Activated T-helper 2 cell treated with anti-CD3 and anti-CD28 coated beads, Interferon-gamma antibody, Interleukin-2, Interleukin-4, amounts not matched to agents 10 μg/mL and 5 μg/mL and 100 μg/mL, durations not matched to agents 14 hours and 24 hours and 36 hours (primary cell): ENCODE measurements at regions not wholly inside any gene's neighbourhood (a gene's known extent, or its start where the extent isn't known, plus 50 kb on each side); places are given as distances from the start of the nearest gene placed in this dataset.
"Not testable (repeated sequence)": the region's sequence is repeated elsewhere in the genome, so short reads cannot be mapped to it uniquely, and the experiment has no call there.

ENCODE experiments used
- DNase-seq: peaks from one replicate; pipeline ENCODE4 v3.0.0; 2021; ENCODE audit warnings: low spot score
- H3K27ac Mint-ChIP-seq: one replicate; pipeline ENCODE4 v1.8.0; 2021; ENCODE audit warnings: mixed read lengths
- H3K27me3 Mint-ChIP-seq: one replicate; pipeline ENCODE4 v1.8.0; 2021; ENCODE audit warnings: low read depth, mixed read lengths
- H3K36me3 Mint-ChIP-seq: one replicate; pipeline ENCODE4 v1.8.0; 2021; ENCODE audit warnings: low read depth, mixed read lengths
- H3K4me1 Mint-ChIP-seq: one replicate; pipeline ENCODE4 v1.8.0; 2021; ENCODE audit warnings: low read depth, mixed read lengths
- H3K4me3 Mint-ChIP-seq: one replicate; pipeline ENCODE4 v1.8.0; 2021; ENCODE audit warnings: low read depth, mild to moderate bottlenecking, moderate library complexity, mixed read lengths
- H3K9me3 Mint-ChIP-seq: one replicate; pipeline ENCODE4 v1.8.0; 2021; ENCODE audit warnings: mixed read lengths
- intact Hi-C: fragments of 100-400 bp; cut with micrococcal nuclease; formaldehyde crosslinking; loops from one replicate; pipeline ENCODE4 v1.15.1; 2023

- Mint-ChIP-seq H3K4me3 (peak overlapping the region; percentile 59), H3K27me3 (no peaks in the 10 kb centered on the region), H3K4me1 (peaks cover 51% of the 10 kb centered on the region), H3K27ac (peak overlapping the region; percentile 96), H3K9me3 (no peaks in the 10 kb centered on the region), H3K36me3 (no peaks in the 10 kb centered on the region)
- DNase-seq = no peak
- intact Hi-C loops = loop anchor here (1.0 to 10.0 kb wide), 3 partner anchors 20 to 198 kb away; partner anchors contain the start of genes ETS2 and PSMG1
Observed at GRCh38 chr21:39004634-39005501, 178.4 kb downstream of the PSMG1 start.

DNA sequence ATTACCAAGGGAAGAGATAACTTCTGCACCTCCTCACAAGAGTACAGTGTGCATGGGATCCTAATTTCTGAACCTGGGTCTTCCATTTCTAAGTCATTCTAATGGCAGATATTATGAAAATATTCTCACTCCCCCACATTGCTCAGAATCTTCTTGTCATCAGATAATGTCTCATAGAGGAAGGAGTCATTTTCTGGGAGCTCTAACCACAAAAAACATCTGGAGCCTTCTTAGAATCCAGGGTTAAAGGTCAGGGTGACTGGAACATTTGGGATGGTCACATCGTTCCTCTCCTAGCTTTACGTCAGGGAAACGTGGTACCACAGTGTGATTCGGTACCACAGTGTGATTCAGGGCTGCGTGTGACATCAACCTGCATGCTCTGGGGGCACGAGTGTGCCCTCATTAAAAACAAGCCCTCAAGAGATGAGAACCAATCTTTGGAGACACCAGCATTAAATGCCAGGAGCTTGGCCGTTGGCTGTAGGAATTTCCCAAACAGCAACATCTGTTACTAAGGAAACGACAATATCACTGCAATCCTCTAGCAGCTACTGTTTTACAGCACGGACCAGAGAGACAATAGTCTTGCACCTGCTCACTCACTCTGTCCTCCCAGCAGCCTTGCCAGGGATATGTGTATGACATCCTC, 179.1 kb downstream of the PSMG1 start:
- peaks cover 58% of the 10 kb centered on the region for H3K4me1 Mint-ChIP-seq
- DNase-seq = no peak
- no peaks in the 10 kb centered on the region for H3K36me3 Mint-ChIP-seq
- intact Hi-C loops = loop anchor here (1.0 to 10.0 kb wide), 3 partner anchors 19 to 197 kb away; partner anchors contain the start of genes ETS2 and PSMG1
- no peak overlapping the region for H3K4me3 Mint-ChIP-seq
- no peaks in the 10 kb centered on the region for H3K27me3 Mint-ChIP-seq
- H3K27ac Mint-ChIP-seq = peak overlapping the region; percentile 96
- no peaks in the 10 kb centered on the region for H3K9me3 Mint-ChIP-seq

DNA sequence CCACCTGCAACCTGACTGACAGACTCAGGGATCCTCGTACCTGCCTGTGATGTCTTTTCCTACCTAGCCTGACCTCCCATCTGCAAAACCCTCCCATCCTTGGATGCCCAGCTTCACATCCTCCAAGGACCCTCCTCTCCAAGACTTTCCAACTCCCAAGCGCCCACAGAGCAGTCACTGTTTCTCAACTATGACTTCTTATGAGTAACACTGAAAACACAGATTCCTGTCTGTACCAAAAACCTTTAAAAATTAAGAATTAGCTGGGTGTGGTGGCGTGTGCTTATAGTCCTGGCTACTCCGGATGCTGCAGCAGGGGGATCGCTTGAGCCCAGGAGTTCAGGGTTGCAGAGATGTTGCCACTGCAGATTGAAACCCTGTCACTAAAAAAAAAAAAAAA, 181.9 kb downstream of the PSMG1 start:
- H3K27ac Mint-ChIP-seq = peak overlapping the region; percentile 46
- H3K4me3 Mint-ChIP-seq = no peak overlapping the region

GRCh38 chr21:39000496-39000895, 182.8 kb downstream of the PSMG1 start:
- intact Hi-C loops = loop anchor here (5.0 to 10.0 kb wide), 2 partner anchors 184 to 193 kb away; partner anchors contain the start of genes ETS2 and PSMG1
- H3K4me3 Mint-ChIP-seq = no peak overlapping the region
- no peaks in the 10 kb centered on the region for H3K9me3 Mint-ChIP-seq
- peaks cover 3% of the 10 kb centered on the region for H3K36me3 Mint-ChIP-seq
- peaks cover 70% of the 10 kb centered on the region for H3K4me1 Mint-ChIP-seq
- H3K27ac Mint-ChIP-seq = peak overlapping the region; percentile 73
- no peaks in the 10 kb centered on the region for H3K27me3 Mint-ChIP-seq
- no peak for DNase-seq

More for the DNA sequence above, 181.9 kb downstream of the PSMG1 start:
- Mint-ChIP-seq H3K27me3 (no peaks in the 10 kb centered on the region), H3K36me3 (peaks cover 3% of the 10 kb centered on the region), H3K4me1 (peaks cover 73% of the 10 kb centered on the region), H3K9me3 (no peaks in the 10 kb centered on the region)
- intact Hi-C loops = loop anchor here (5.0 to 10.0 kb wide), 2 partner anchors 183 to 194 kb away; partner anchors contain the start of genes ETS2 and PSMG1
- DNase-seq = no peak

- H3K27me3 Mint-ChIP-seq = no peaks in the 10 kb centered on the region
- DNase-seq = no peak
- H3K4me3 Mint-ChIP-seq = no peak overlapping the region
- H3K4me1 Mint-ChIP-seq = peaks cover 59% of the 10 kb centered on the region
- intact Hi-C loops = no loop called here
- no peaks in the 10 kb centered on the region for H3K9me3 Mint-ChIP-seq
- no peak overlapping the region for H3K27ac Mint-ChIP-seq
- H3K36me3 Mint-ChIP-seq = peaks cover 3% of the 10 kb centered on the region
Observed at GRCh38 chr21:38999161-38999560, 184.1 kb downstream of the PSMG1 start.

DNA sequence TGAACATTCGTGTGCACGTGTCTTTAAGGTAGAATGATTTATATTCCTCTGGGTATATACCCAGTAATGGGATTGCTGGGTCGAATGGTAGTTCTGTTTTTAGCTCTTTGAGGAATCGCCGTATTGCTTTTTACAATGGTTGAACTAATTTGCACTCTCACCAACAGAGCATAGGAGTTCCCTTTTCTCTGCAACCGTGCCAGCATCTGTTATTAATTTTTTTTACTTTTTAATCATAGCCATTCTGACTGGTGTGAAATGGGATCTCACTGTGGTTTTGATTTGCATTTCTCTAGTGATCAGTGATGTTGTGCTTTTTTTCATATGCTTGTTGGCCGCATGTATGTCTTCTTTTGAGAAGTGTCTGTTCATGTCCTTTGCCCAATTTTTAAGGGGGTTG, 185.0 kb downstream of the PSMG1 start:
- DNase-seq, H3K36me3 Mint-ChIP-seq, H3K27ac Mint-ChIP-seq, H3K27me3 Mint-ChIP-seq, H3K4me3 Mint-ChIP-seq, intact Hi-C loops, H3K9me3 Mint-ChIP-seq: not testable (repeated sequence)
- H3K4me1 Mint-ChIP-seq = peaks cover 53% of the 10 kb centered on the region

- H3K36me3 Mint-ChIP-seq, H3K9me3 Mint-ChIP-seq, H3K27ac Mint-ChIP-seq, H3K27me3 Mint-ChIP-seq, DNase-seq, H3K4me3 Mint-ChIP-seq, intact Hi-C loops: not testable (repeated sequence)
- peaks cover 49% of the 10 kb centered on the region for H3K4me1 Mint-ChIP-seq
Observed at GRCh38 chr21:38997843-38998175, 185.4 kb downstream of the PSMG1 start.

- intact Hi-C loops = no loop called here
- Mint-ChIP-seq H3K27ac (no peak overlapping the region), H3K27me3 (no peaks in the 10 kb centered on the region), H3K36me3 (peaks cover 3% of the 10 kb centered on the region), H3K4me3 (no peak overlapping the region), H3K4me1 (peaks cover 50% of the 10 kb centered on the region), H3K9me3 (no peaks in the 10 kb centered on the region)
- no peak for DNase-seq
Observed at GRCh38 chr21:38997051-38997842, 186.0 kb downstream of the PSMG1 start.

DNA sequence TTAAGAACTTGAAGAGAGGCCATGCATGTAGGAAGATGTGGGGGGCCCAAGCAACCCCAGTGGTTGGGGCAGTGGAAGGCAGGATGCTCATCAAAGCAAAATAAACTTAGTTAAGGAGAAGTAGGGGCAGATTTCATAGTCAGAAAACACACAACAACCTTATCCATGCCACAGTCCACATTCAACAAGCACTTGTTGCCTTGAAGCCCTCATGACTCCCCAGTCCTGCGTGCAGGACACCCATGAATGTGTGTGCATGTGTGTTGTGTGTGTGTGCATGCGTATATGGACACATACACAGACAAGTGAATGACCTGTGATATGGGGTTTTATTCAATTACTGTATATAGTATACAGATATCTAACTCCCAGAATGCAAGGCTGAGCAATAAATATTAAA, 186.9 kb downstream of the PSMG1 start:
- no peak overlapping the region for H3K4me3 Mint-ChIP-seq

GRCh38 chr21:38995731-38996130, 187.5 kb downstream of the PSMG1 start:
- Mint-ChIP-seq H3K27me3 (no peaks in the 10 kb centered on the region), H3K9me3 (no peaks in the 10 kb centered on the region), H3K4me3 (no peak overlapping the region), H3K4me1 (peaks cover 40% of the 10 kb centered on the region), H3K27ac (no peak overlapping the region), H3K36me3 (peaks cover 3% of the 10 kb centered on the region)
- intact Hi-C loops = no loop called here
- no peak for DNase-seq

More for the DNA sequence above, 186.9 kb downstream of the PSMG1 start:
- H3K9me3 Mint-ChIP-seq = no peaks in the 10 kb centered on the region
- H3K4me1 Mint-ChIP-seq = peaks cover 47% of the 10 kb centered on the region
- H3K36me3 Mint-ChIP-seq = peaks cover 3% of the 10 kb centered on the region
- H3K27ac Mint-ChIP-seq = no peak overlapping the region
- H3K27me3 Mint-ChIP-seq = no peaks in the 10 kb centered on the region
- intact Hi-C loops = no loop called here
- no peak for DNase-seq

- DNase-seq = no peak
- Mint-ChIP-seq H3K9me3 (no peaks in the 10 kb centered on the region), H3K4me1 (peaks cover 37% of the 10 kb centered on the region), H3K27ac (no peak overlapping the region), H3K4me3 (no peak overlapping the region), H3K36me3 (peaks cover 3% of the 10 kb centered on the region), H3K27me3 (no peaks in the 10 kb centered on the region)
- intact Hi-C loops = no loop called here
Observed at GRCh38 chr21:38995071-38995669, 188.1 kb downstream of the PSMG1 start.

- DNase-seq = no peak
- intact Hi-C loops = no loop called here
- Mint-ChIP-seq H3K36me3 (peaks cover 3% of the 10 kb centered on the region), H3K27me3 (no peaks in the 10 kb centered on the region), H3K9me3 (no peaks in the 10 kb centered on the region), H3K4me1 (peaks cover 32% of the 10 kb centered on the region), H3K27ac (no peak overlapping the region), H3K4me3 (no peak overlapping the region)
Observed at GRCh38 chr21:38994042-38994441, 188.3 kb downstream of the ETS2 start.
